HCT116 (cell line): ENCODE measurements at regions not wholly inside any gene's neighbourhood (a gene's known extent, or its start where the extent isn't known, plus 50 kb on each side); places are given as distances from the start of the nearest gene placed in this dataset.

ENCODE experiments used
- ATAC-seq: fragments of 200-7000 bp; cut with Tn5 transposase; 2 replicates; pipeline ENCODE4 v1.9.1; 2020; ENCODE audit warnings: mild to moderate bottlenecking, moderate library complexity
- BruUV-seq: library from RNA; stranded (reverse); fragments of 400-500 nt; replicated peaks from 2 replicates; lab custom pipeline; 2021; lab: Mats Ljungman, UMichigan
- CTCF ChIA-PET: fragments of 300-600 bp; sonication (Branson Sonifier 250); formaldehyde crosslinking; loops from one replicate; lab custom pipeline; 2021; ENCODE audit warnings: antibody characterized with exemption; lab: Charles Lee
- POLR2A ChIA-PET: fragments of 300-600, 350-600 bp; sonication (Branson Sonifier 250); formaldehyde crosslinking; loops from one replicate; lab custom pipeline; 2021; ENCODE audit warnings: antibody characterized with exemption; lab: Charles Lee
- RAD21 ChIA-PET, 2 experiments: fragments of 300-600 bp; sonication (Branson Sonifier 250); formaldehyde crosslinking; loops; one replicate each; lab custom pipeline; 2023; ENCODE audit warnings: low total read pairs in 2 of 2; ENCODE audit not compliant: uncharacterized antibody in 2 of 2, unreplicated experiment in 2 of 2, low non-redundant PET in 1 of 2; lab: Charles Lee
- DNase-seq: peaks from one replicate; pipeline ENCODE4 v3.0.0-alpha.2; 2010; ENCODE audit warnings: low read depth, low spot score
- H2AFZ ChIP-seq: fragments of 200-600 bp; shearing (Covaris generic), sonication (generic); 2 replicates; pipeline ENCODE4 v1.6.1; 2017; ENCODE audit warnings: low read depth, mixed run types, mixed read lengths, antibody characterized with exemption, low read length; ENCODE audit not compliant: poor library complexity, severe bottlenecking
- H3K27ac ChIP-seq: 2 replicates; pipeline ENCODE4 v1.5.1; 2012; ENCODE audit warnings: low read depth, low read length
- H3K27me3 ChIP-seq: fragments of 200-600 bp; sonication (generic); 2 replicates; pipeline ENCODE4 v1.6.1; 2016; ENCODE audit warnings: mixed run types, low read length, mixed read lengths; ENCODE audit not compliant: insufficient read depth
- H3K36me3 ChIP-seq, 2 experiments: fragments of 200-500 bp in 1 of 2; fragments of 200-600 bp in 1 of 2; sonication (Bioruptor generic) in 1 of 2; sonication (generic) in 1 of 2; 2 replicates each; pipeline versions ENCODE4 v1.5.1 to v1.6.1; 2014 to 2016; ENCODE audit warnings: low read length in 2 of 2, inconsistent platforms in 1 of 2, mixed read lengths in 1 of 2, mixed run types in 1 of 2; ENCODE audit not compliant: insufficient read depth in 2 of 2, control insufficient read depth in 1 of 2
- H3K4me1 ChIP-seq, 2 experiments: fragments of 200-600 bp in 1 of 2; sonication (generic) in 1 of 2; 2 replicates each; pipeline versions ENCODE4 v1.5.1 to v1.6.1; 2012 to 2017; ENCODE audit warnings: low read length in 2 of 2, inconsistent platforms in 1 of 2, mild to moderate bottlenecking in 1 of 2, mixed read lengths in 1 of 2, mixed run types in 1 of 2, moderate library complexity in 1 of 2; ENCODE audit not compliant: insufficient read depth in 2 of 2, control insufficient read depth in 1 of 2
- H3K4me2 ChIP-seq: fragments of 200-600 bp; sonication (generic); 2 replicates; pipeline ENCODE4 v1.6.1; 2017; ENCODE audit warnings: mixed run types, low read length, mixed read lengths
- H3K4me3 ChIP-seq, 2 experiments: fragments of 200-600 bp in 1 of 2; sonication (generic) in 1 of 2; replicated peaks in 1 of 2; 2 replicates each; pipeline ENCODE4 v1.5.1; 2011 to 2016; ENCODE audit warnings: low read length in 2 of 2, control low read depth in 1 of 2, low read depth in 1 of 2, mild to moderate bottlenecking in 1 of 2, mixed read lengths in 1 of 2, mixed run types in 1 of 2
- H3K79me2 ChIP-seq: fragments of 200-600 bp; sonication (generic); 2 replicates; pipeline ENCODE4 v1.6.1; 2017; ENCODE audit warnings: mild to moderate bottlenecking, mixed run types, low read length, moderate library complexity, mixed read lengths; ENCODE audit not compliant: insufficient read depth
- H3K9ac ChIP-seq: fragments of 200-600 bp; sonication (generic); 2 replicates; pipeline ENCODE4 v1.6.1; 2016; ENCODE audit warnings: low read length, mixed read lengths
- H3K9me2 ChIP-seq: fragments of 200-600 bp; sonication (generic), shearing (Covaris generic); 2 replicates; pipeline ENCODE4 v1.6.1; 2017; ENCODE audit warnings: mixed run types, mild to moderate bottlenecking, moderate library complexity; ENCODE audit not compliant: insufficient read depth
- H3K9me3 ChIP-seq, 2 experiments: fragments of 200-500 bp in 1 of 2; fragments of 200-600 bp in 1 of 2; sonication (Bioruptor generic) in 1 of 2; sonication (generic) in 1 of 2; 2 replicates each; pipeline ENCODE4 v1.6.1; 2014 to 2017; ENCODE audit warnings: low read length in 2 of 2, mixed read lengths in 2 of 2, inconsistent platforms in 1 of 2, low read depth in 1 of 2, mild to moderate bottlenecking in 1 of 2, mixed run types in 1 of 2, moderate library complexity in 1 of 2; ENCODE audit not compliant: control insufficient read depth in 1 of 2, insufficient read depth in 1 of 2
- H4K20me1 ChIP-seq: fragments of 200-600 bp; sonication (generic), shearing (Covaris generic); 2 replicates; pipeline ENCODE4 v1.6.1; 2017; ENCODE audit warnings: mixed run types, mild to moderate bottlenecking, moderate library complexity; ENCODE audit not compliant: insufficient read depth
- EZH2 ChIP-seq: fragments of 200-600 bp; sonication (generic); IDR thresholded peaks from 2 replicates; pipeline ENCODE4 v1.6.1; 2017; ENCODE audit warnings: antibody characterized with exemption, mixed run types
- POLR2A ChIP-seq: IDR thresholded peaks from 2 replicates; pipeline ENCODE4 v1.7.0; 2011; ENCODE audit warnings: borderline replicate concordance; ENCODE audit not compliant: insufficient read depth, insufficient read length; ENCODE audit errors: extremely low read depth
- RAD21 ChIP-seq: IDR thresholded peaks from 2 replicates; pipeline ENCODE4 v1.6.1; 2012; ENCODE audit warnings: low read depth, mild to moderate bottlenecking
- SIN3A ChIP-seq: IDR thresholded peaks from 2 replicates; pipeline ENCODE4 v1.6.1; 2012; ENCODE audit warnings: low read depth
- YY1 ChIP-seq: IDR thresholded peaks from 2 replicates; pipeline ENCODE4 v1.6.1; 2011; ENCODE audit warnings: low read length, low read depth, moderate library complexity, mild to moderate bottlenecking; ENCODE audit not compliant: insufficient replicate concordance; ENCODE audit errors: extremely low read depth
- ZNF274 ChIP-seq: fragments of 200-500 bp; sonication (Bioruptor generic); IDR thresholded peaks from 2 replicates; pipeline ENCODE4 v1.6.1; 2014; ENCODE audit warnings: mild to moderate bottlenecking, low read depth, low read length, inconsistent platforms
- intact Hi-C: fragments of 100-400 bp; cut with micrococcal nuclease; formaldehyde crosslinking; loops from 2 replicates; pipeline ENCODE4 v1.10.0; 2022
- TF ChIP-seq, protein P1 (sequence below), 3 experiments: fragments of 200-600 bp in 1 of 3; sonication (generic) in 1 of 3; IDR thresholded peaks in 2 of 3; conservative IDR thresholded peaks in 1 of 3; 2 replicates each; pipeline ENCODE4 v1.5.1; 2012 to 2017; ENCODE audit warnings: low read depth in 2 of 3, low read length in 2 of 3, antibody characterized with exemption in 1 of 3, borderline replicate concordance in 1 of 3, control low read depth in 1 of 3, mild to moderate bottlenecking in 1 of 3, mixed read lengths in 1 of 3, mixed run types in 1 of 3, moderate library complexity in 1 of 3; ENCODE audit not compliant: insufficient read depth in 1 of 3
- TF ChIP-seq, protein P2 (sequence below): IDR thresholded peaks from 2 replicates; pipeline ENCODE4 v1.6.1; 2012

DNA sequence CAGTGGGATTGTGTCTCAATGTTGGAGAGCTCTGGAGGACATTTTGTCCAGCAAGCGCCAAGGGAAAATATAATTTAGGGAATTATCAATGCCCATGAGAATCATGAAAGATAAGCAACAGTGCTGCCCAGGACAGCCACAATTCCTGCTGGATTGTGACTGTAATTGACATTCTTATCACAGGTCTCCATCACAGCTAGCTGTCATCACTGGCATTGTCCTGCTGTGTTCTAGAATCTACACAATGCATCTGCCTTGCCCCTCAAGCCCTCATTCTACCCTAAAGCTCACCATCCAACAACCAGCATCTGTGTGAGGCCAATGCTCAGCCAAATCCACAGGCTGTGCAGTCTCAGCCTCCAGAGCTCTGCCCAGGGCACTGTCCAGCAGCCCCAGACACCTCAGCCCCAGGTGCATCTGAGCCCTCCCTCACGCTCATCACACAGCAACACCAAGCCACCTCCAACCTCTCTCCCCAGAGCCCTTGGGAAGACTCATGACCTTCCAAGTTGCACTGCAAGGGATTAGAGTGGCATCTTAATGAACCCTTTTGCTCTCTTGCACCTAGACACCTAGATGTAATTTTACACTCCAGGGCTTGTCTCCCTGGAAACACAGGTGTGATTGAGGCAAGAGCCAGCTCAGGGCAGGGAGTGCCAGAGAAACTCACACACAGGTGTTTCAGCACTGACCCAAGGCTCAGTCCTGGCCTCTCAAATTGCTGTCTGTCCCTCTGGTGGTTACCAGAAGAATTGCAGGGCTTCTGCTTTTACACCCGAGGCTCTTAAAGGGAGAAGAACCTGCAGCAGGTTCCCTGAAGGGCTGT is 85.2 kb upstream of the PHACTR3 start:
- ATAC-seq (peak; percentile 81), DNase-seq (peak; percentile 51)
- H3K36me3 ChIP-seq = no peaks in the 10 kb centered on the region
- no peaks in the 10 kb centered on the region for H3K9me3 ChIP-seq
- no peak overlapping the region for H3K9ac ChIP-seq
- no TSS peak for BruUV-seq
- TF ChIP-seq, protein P1, sequence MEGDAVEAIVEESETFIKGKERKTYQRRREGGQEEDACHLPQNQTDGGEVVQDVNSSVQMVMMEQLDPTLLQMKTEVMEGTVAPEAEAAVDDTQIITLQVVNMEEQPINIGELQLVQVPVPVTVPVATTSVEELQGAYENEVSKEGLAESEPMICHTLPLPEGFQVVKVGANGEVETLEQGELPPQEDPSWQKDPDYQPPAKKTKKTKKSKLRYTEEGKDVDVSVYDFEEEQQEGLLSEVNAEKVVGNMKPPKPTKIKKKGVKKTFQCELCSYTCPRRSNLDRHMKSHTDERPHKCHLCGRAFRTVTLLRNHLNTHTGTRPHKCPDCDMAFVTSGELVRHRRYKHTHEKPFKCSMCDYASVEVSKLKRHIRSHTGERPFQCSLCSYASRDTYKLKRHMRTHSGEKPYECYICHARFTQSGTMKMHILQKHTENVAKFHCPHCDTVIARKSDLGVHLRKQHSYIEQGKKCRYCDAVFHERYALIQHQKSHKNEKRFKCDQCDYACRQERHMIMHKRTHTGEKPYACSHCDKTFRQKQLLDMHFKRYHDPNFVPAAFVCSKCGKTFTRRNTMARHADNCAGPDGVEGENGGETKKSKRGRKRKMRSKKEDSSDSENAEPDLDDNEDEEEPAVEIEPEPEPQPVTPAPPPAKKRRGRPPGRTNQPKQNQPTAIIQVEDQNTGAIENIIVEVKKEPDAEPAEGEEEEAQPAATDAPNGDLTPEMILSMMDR (IDR thresholded peaks at IDR 0.05 in 2 of 3, conservative IDR thresholded peaks at IDR 0.05 in 1 of 3; ENCODE audit: borderline replicate concordance in 1 of 3, insufficient read depth in 1 of 3, low read depth in 2 of 3, low read length in 2 of 3) = peak; percentile 50 to 87 (median 83); a peak in 5 of 6 replicates
- TF ChIP-seq RAD21 (peak; percentile 20; the same call in 1 of the 2 replicates), ZNF274 (no peak)
- RAD21 ChIA-PET = no interaction called here
- H3K4me2 ChIP-seq = no peak overlapping the region
- no peak overlapping the region for H2AFZ ChIP-seq
- H4K20me1 ChIP-seq = no peaks in the 10 kb centered on the region
- no peak overlapping the region for H3K27ac ChIP-seq
- H3K27me3 ChIP-seq = peaks cover 41% of the 10 kb centered on the region
- H3K4me1 ChIP-seq = peaks cover 3 to 4% of the 10 kb centered on the region in 2 experiments; a peak in 1 of 4 replicates
- POLR2A ChIA-PET = no interaction called here
- no peak overlapping the region for H3K4me3 ChIP-seq
- CTCF ChIA-PET = interaction anchor here (0.9 to 1.6 kb wide), 3 partner anchors 9 to 23 kb away, joined by 3 to 4 read pairs (median 3); no protein-coding TSS in a partner anchor
- intact Hi-C loops = no loop called here
- H3K79me2 ChIP-seq = no peaks in the 10 kb centered on the region
- no peaks in the 10 kb centered on the region for H3K9me2 ChIP-seq

DNA sequence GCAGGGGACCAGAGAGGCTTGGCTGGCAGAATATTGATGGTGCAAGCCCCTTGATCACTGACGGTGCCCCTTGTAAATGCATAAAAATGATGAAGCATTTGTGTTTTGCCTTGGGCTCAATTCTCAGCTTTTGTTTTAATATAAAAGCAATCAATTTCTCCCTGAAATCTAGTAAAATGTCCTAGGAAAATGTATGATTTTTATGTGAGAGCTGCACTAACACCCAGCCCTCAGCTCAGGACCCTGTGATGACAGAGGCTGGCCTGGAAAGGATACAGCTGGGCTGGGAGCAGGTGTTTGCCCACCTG is 84.7 kb upstream of the PHACTR3 start:
- H4K20me1 ChIP-seq = no peaks in the 10 kb centered on the region
- no peaks in the 10 kb centered on the region for H3K9me3 ChIP-seq
- H3K36me3 ChIP-seq = no peaks in the 10 kb centered on the region
- H3K9me2 ChIP-seq = no peaks in the 10 kb centered on the region
- CTCF ChIA-PET = interaction anchor here (0.9 to 1.2 kb wide), 2 partner anchors 9 to 10 kb away, joined by 3 to 4 read pairs; no protein-coding TSS in a partner anchor
- no TSS peak for BruUV-seq
- TF ChIP-seq POLR2A = no peak
- TF ChIP-seq, protein P2, sequence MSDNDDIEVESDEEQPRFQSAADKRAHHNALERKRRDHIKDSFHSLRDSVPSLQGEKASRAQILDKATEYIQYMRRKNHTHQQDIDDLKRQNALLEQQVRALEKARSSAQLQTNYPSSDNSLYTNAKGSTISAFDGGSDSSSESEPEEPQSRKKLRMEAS = no peak
- TF ChIP-seq YY1 = no peak
- TF ChIP-seq ZNF274 = no peak
- TF ChIP-seq, protein P1 (IDR thresholded peaks at IDR 0.05 in 2 of 3, conservative IDR thresholded peaks at IDR 0.05 in 1 of 3; ENCODE audit: borderline replicate concordance in 1 of 3, insufficient read depth in 1 of 3, low read depth in 2 of 3, low read length in 2 of 3) = no peak
- TF ChIP-seq SIN3A = no peak
- no peak for TF ChIP-seq EZH2
- TF ChIP-seq, all 23 proteins: peak for 0
- Histone ChIP-seq H3K4me3 (no peak overlapping the region), H2AFZ (no peak overlapping the region), H3K4me1 (peaks cover 3 to 4% of the 10 kb centered on the region in 2 experiments; a peak in 1 of 4 replicates), H3K79me2 (no peaks in the 10 kb centered on the region), H3K9ac (no peak overlapping the region), H3K27ac (no peak overlapping the region), H3K4me2 (no peak overlapping the region), H3K27me3 (peaks cover 42% of the 10 kb centered on the region)
- RAD21 ChIA-PET = no interaction called here
- DNase-seq (no peak), ATAC-seq (no peak)
- intact Hi-C loops = no loop called here
- POLR2A ChIA-PET = no interaction called here
